Breast epithelium (tissue), 3 donors: ENCODE measurements at regions not wholly inside any gene's neighbourhood (a gene's known extent, or its start where the extent isn't known, plus 50 kb on each side); places are given as distances from the start of the nearest gene placed in this dataset.

Experiments
- CTCF ChIP-seq, 3 donors: fragments of 450-650 bp; IDR thresholded peaks; one replicate each; pipeline ENCODE4 v1.5.1; 2016 to 2017; ENCODE audit warnings: antibody characterized with exemption in 3 of 3, mild to moderate bottlenecking in 3 of 3, moderate library complexity in 3 of 3
- POLR2A ChIP-seq: fragments of 450-650 bp; IDR thresholded peaks from one replicate; pipeline ENCODE4 v1.6.1; 2016; ENCODE audit warnings: antibody characterized with exemption, mild to moderate bottlenecking, moderate library complexity

GRCh38 chr22:49255154-49255553 is 572.5 kb downstream of the BRD1 start:
- no peak for TF ChIP-seq POLR2A
- TF ChIP-seq CTCF (IDR thresholded peaks at IDR 0.05), result no peak
